ENCODE measurements at regions not wholly inside any gene's neighbourhood (a gene's known extent, or its start where the extent isn't known, plus 50 kb on each side); places are given as distances from the start of the nearest gene placed in this dataset.
"Not testable (repeated sequence)": the region's sequence is repeated elsewhere in the genome, so short reads cannot be mapped to it uniquely, and the experiment has no call there.

DNA sequence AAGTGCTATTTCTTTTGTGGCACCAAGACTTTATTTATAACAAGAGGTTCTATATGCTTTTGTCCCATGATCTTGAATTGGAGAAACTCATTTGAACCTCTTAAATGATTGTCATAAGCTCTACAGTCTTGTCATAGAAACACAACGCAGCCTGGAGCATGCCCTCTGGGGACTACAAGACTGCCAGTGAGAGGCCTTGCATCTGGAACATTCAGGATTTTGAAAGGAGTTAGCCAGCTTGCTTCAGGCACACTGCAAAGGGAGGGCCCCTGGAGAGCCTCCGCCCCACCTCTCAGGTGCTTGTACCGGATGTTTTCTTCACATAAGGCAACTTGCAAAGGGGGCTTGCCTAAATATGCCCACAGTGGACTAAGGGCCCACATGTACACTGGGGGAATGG lies 130.5 kb downstream of the LIG4 start:
- Histone ChIP-seq H3K27ac (no peak overlapping the region), H3K4me3 (no peak overlapping the region), H3K4me1 (ENCODE audit: control insufficient read depth in 1 of 2, low read depth in 2 of 2) (no peaks in the 10 kb centered on the region), H3K27me3 (replicated peaks; ENCODE audit: insufficient read depth) (no peaks in the 10 kb centered on the region), H3K36me3 (no peaks in the 10 kb centered on the region), H3K9me3 (no peaks in the 10 kb centered on the region)
- no peak for ATAC-seq (ENCODE audit: insufficient number of reproducible peaks, low FRiP score, low read depth)
- TF ChIP-seq, protein P1, sequence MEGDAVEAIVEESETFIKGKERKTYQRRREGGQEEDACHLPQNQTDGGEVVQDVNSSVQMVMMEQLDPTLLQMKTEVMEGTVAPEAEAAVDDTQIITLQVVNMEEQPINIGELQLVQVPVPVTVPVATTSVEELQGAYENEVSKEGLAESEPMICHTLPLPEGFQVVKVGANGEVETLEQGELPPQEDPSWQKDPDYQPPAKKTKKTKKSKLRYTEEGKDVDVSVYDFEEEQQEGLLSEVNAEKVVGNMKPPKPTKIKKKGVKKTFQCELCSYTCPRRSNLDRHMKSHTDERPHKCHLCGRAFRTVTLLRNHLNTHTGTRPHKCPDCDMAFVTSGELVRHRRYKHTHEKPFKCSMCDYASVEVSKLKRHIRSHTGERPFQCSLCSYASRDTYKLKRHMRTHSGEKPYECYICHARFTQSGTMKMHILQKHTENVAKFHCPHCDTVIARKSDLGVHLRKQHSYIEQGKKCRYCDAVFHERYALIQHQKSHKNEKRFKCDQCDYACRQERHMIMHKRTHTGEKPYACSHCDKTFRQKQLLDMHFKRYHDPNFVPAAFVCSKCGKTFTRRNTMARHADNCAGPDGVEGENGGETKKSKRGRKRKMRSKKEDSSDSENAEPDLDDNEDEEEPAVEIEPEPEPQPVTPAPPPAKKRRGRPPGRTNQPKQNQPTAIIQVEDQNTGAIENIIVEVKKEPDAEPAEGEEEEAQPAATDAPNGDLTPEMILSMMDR (IDR thresholded peaks at IDR 0.05) = no peak
- DNase-seq (ENCODE audit: low spot score) = no peak

- Histone ChIP-seq H3K27ac (no peak overlapping the region), H3K4me1 (ENCODE audit: control insufficient read depth in 1 of 2, low read depth in 2 of 2) (no peaks in the 10 kb centered on the region), H3K9me3 (no peaks in the 10 kb centered on the region), H3K36me3 (no peaks in the 10 kb centered on the region), H3K27me3 (replicated peaks; ENCODE audit: insufficient read depth) (no peaks in the 10 kb centered on the region), H3K4me3 (no peak overlapping the region)
- DNase-seq (ENCODE audit: low spot score) = no peak
- no peak for ATAC-seq (ENCODE audit: insufficient number of reproducible peaks, low FRiP score, low read depth)
- TF ChIP-seq, protein P1 (IDR thresholded peaks at IDR 0.05) = no peak
Measured at GRCh38 chr13:108083056-108083455, 132.3 kb downstream of the LIG4 start.

DNA sequence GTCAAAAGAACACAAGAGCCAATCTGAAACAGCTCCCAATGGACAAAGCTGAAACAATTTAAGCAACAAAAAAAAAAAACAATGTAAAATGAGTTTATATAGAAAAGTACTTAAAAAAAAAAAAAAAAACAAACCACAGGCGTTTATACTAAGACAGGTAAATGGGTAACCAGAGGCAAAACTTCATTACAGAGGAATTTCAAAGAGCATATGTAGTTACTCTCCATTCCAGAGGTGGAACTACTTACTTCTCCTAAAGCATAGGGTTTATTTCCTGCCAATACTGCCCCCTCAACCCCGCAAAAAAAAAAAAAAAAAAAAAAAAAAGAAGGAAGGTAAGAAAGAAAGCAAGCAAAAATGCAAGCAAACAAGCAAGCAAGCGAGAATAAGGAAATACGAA lies 132.9 kb downstream of the LIG4 start:
- H3K4me3 ChIP-seq = no peak overlapping the region
- no peaks in the 10 kb centered on the region for H3K36me3 ChIP-seq
- H3K9me3 ChIP-seq = no peaks in the 10 kb centered on the region
- H3K4me1 ChIP-seq (ENCODE audit: control insufficient read depth in 1 of 2, low read depth in 2 of 2) = no peaks in the 10 kb centered on the region
- DNase-seq (ENCODE audit: low spot score) (no peak), ATAC-seq (ENCODE audit: insufficient number of reproducible peaks, low FRiP score, low read depth) (no peak)
- no peak overlapping the region for H3K27ac ChIP-seq
- TF ChIP-seq, protein P1 (IDR thresholded peaks at IDR 0.05) = no peak
- no peaks in the 10 kb centered on the region for H3K27me3 ChIP-seq (replicated peaks; ENCODE audit: insufficient read depth)

DNA sequence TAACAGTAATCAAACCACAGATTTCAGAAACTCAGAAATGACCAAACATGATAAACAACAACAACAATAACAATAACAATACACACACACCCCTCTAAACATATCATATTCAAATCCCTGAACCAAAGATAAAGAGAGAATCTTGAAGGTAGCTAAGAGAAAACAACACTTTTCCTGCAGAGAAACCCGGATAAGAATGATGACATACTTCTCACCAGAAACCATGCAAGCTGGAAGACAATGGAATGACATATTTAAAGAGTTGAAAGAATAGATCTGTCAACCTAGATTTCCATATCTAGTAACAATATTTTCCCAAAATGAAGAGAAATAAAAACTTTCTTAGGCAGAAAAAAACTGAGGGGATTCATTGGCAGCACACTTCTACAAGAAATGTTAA lies 138.1 kb downstream of the LIG4 start:
- Histone ChIP-seq H3K27me3 (replicated peaks; ENCODE audit: insufficient read depth) (no peaks in the 10 kb centered on the region), H3K9me3 (no peaks in the 10 kb centered on the region), H3K4me1 (ENCODE audit: control insufficient read depth in 1 of 2, low read depth in 2 of 2) (no peaks in the 10 kb centered on the region), H3K36me3 (no peaks in the 10 kb centered on the region), H3K4me3 (no peak overlapping the region), H3K27ac (no peak overlapping the region)
- ATAC-seq (ENCODE audit: insufficient number of reproducible peaks, low FRiP score, low read depth) (no peak), DNase-seq (ENCODE audit: low spot score) (no peak)
- TF ChIP-seq, protein P1 (IDR thresholded peaks at IDR 0.05) = no peak

DNA sequence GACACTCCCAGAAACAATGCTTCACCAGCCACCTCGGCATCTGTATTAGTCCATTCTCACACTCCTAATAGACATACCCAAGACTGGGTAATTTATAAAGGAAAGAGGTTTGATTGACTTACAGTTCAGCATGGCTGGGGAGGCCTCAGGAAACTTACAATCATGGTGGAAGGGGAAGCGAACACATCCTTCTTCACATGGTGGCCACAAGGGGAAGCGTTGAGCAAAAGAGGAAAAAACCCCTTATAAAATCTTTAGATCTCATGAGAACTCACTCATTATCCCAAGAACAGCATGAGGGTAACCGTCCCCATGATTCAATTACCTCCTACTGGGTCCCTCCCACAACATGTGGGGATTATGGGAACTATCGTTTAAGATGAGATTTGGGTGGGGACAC lies 140.9 kb downstream of the LIG4 start:
- not testable (repeated sequence) for H3K27ac ChIP-seq; H3K9me3 ChIP-seq; H3K4me3 ChIP-seq; DNase-seq (ENCODE audit: low spot score); ATAC-seq (ENCODE audit: insufficient number of reproducible peaks, low FRiP score, low read depth); H3K4me1 ChIP-seq (ENCODE audit: control insufficient read depth in 1 of 2, low read depth in 2 of 2); H3K36me3 ChIP-seq; H3K27me3 ChIP-seq (replicated peaks; ENCODE audit: insufficient read depth)

DNA sequence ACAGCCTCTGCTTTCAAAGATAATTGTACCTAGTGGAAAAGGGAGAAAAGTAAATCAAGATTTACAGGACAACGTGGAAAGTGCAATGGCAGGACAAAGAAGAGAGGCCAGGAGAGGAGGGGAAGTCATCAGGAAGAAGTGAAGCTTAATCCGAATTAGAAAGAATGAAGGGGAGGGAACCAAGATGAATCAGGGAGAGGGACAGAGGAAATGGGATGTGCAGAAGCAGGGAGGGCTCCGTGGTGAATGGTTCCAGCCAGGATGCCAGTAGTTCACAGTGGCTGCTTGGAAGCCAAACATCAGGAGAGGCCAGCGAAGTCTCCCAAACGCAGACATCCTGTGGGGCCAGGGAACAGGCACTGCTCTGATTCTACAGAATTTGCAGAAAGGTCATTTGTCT lies 144.4 kb downstream of the LIG4 start:
- Histone ChIP-seq H3K27ac (no peak overlapping the region), H3K36me3 (no peaks in the 10 kb centered on the region), H3K4me1 (ENCODE audit: control insufficient read depth in 1 of 2, low read depth in 2 of 2) (no peaks in the 10 kb centered on the region), H3K27me3 (replicated peaks; ENCODE audit: insufficient read depth) (no peaks in the 10 kb centered on the region), H3K4me3 (no peak overlapping the region), H3K9me3 (no peaks in the 10 kb centered on the region)
- ATAC-seq (ENCODE audit: insufficient number of reproducible peaks, low FRiP score, low read depth) = no peak
- DNase-seq (ENCODE audit: low spot score) = no peak
- TF ChIP-seq, protein P1 (IDR thresholded peaks at IDR 0.05) = no peak
